HG02870 (cell line): ENCODE measurements at regions not wholly inside any gene's neighbourhood (a gene's known extent, or its start where the extent isn't known, plus 50 kb on each side); places are given as distances from the start of the nearest gene placed in this dataset.
"Not testable (repeated sequence)": the region's sequence is repeated elsewhere in the genome, so short reads cannot be mapped to it uniquely, and the experiment has no call there.

Experiments used
- ATAC-seq: cut with Tn5 transposase; IDR thresholded peaks from one replicate; pipeline ENCODE4 v1.9.1; 2021; ENCODE audit warnings: mild to moderate bottlenecking, moderate library complexity; ENCODE audit not compliant: unreplicated experiment

- ATAC-seq, result no peak
Measured at GRCh38 chr18:75860166-75860565, 432.7 kb upstream of the SMIM21 start.

GRCh38 chr18:75859533-75859932 lies 432.0 kb upstream of the SMIM21 start:
- no peak for ATAC-seq

- ATAC-seq, result no peak
Measured at GRCh38 chr18:75858754-75859153, 431.3 kb upstream of the SMIM21 start.

- ATAC-seq, result no peak
Measured at GRCh38 chr18:75857558-75857957, 430.1 kb upstream of the SMIM21 start.

- ATAC-seq, result no peak
Measured at GRCh38 chr18:75854808-75855207, 427.3 kb upstream of the SMIM21 start.

GRCh38 chr18:75854174-75854573 lies 426.7 kb upstream of the SMIM21 start:
- no peak for ATAC-seq

- no peak for ATAC-seq
Measured at GRCh38 chr18:75846321-75846720, 418.8 kb upstream of the SMIM21 start.

- ATAC-seq, result no peak
Measured at GRCh38 chr18:75845413-75845812, 417.9 kb upstream of the SMIM21 start.

- no peak for ATAC-seq
Measured at GRCh38 chr18:75844146-75844545, 416.6 kb upstream of the SMIM21 start.

- no peak for ATAC-seq
Measured at GRCh38 chr18:75840131-75840530, 412.6 kb upstream of the SMIM21 start.

- not testable (repeated sequence) for ATAC-seq
Measured at GRCh38 chr18:75839686-75840085, 412.2 kb upstream of the SMIM21 start.

GRCh38 chr18:75839041-75839440 lies 411.5 kb upstream of the SMIM21 start:
- ATAC-seq, result no peak

- no peak for ATAC-seq
Measured at GRCh38 chr18:75837316-75837715, 409.8 kb upstream of the SMIM21 start.

GRCh38 chr18:75836516-75836915 lies 409.0 kb upstream of the SMIM21 start:
- ATAC-seq, result no peak

- ATAC-seq, result no peak
Measured at GRCh38 chr18:75831960-75832359, 404.5 kb upstream of the SMIM21 start.

- ATAC-seq, result no peak
Measured at GRCh38 chr18:75830828-75831227, 403.3 kb upstream of the SMIM21 start.

GRCh38 chr18:75829091-75829490 lies 401.6 kb upstream of the SMIM21 start:
- no peak for ATAC-seq

- no peak for ATAC-seq
Measured at GRCh38 chr18:75828379-75828778, 400.9 kb upstream of the SMIM21 start.

- ATAC-seq, result no peak
Measured at GRCh38 chr18:75827751-75828287, 400.3 kb upstream of the SMIM21 start.

GRCh38 chr18:75824661-75825060 lies 397.2 kb upstream of the SMIM21 start:
- no peak for ATAC-seq

- no peak for ATAC-seq
Measured at GRCh38 chr18:75823471-75823870, 396.0 kb upstream of the SMIM21 start.

- ATAC-seq, result no peak
Measured at GRCh38 chr18:75818383-75818782, 390.9 kb upstream of the SMIM21 start.

GRCh38 chr18:75815767-75816166 lies 388.3 kb upstream of the SMIM21 start:
- no peak for ATAC-seq

- no peak for ATAC-seq
Measured at GRCh38 chr18:75812761-75813160, 385.3 kb upstream of the SMIM21 start.
